Naive thymus-derived CD4-positive, alpha-beta T cell (primary cell): ENCODE measurements at regions not wholly inside any gene's neighbourhood (a gene's known extent, or its start where the extent isn't known, plus 50 kb on each side); places are given as distances from the start of the nearest gene placed in this dataset.

Experiments
- ATAC-seq: fragments of 150-1000 bp; cut with Tn5 transposase; 2 replicates; pipeline ENCODE4 v1.10.0; 2021; ENCODE audit warnings: mild to moderate bottlenecking, moderate library complexity
- CTCF ChIA-PET: fragments of 350-600 bp; sonication (Branson Sonifier 250); formaldehyde crosslinking; loops from one replicate; lab custom pipeline; 2021; ENCODE audit warnings: antibody characterized with exemption; lab: Charles Lee
- POLR2A ChIA-PET: fragments of 350-600 bp; sonication (Branson Sonifier 250); formaldehyde crosslinking; loops from one replicate; lab custom pipeline; 2021; ENCODE audit warnings: antibody characterized with exemption, inconsistent platforms; lab: Charles Lee
- DNase-seq, 9 donors: peaks; one replicate each; pipeline versions ENCODE4 v3.0.0 to v3.0.0-alpha.2; 2020 to 2022; ENCODE audit warnings: mixed read lengths in 1 of 9
- H3K27ac ChIP-seq: one replicate; pipeline ENCODE4 v1.7.0; 2013; ENCODE audit warnings: mild to moderate bottlenecking, low read depth, low read length, moderate library complexity
- H3K27me3 ChIP-seq, 2 donors: one replicate each; pipeline ENCODE4 v1.7.0; 2013; ENCODE audit warnings: low read length in 2 of 2, mild to moderate bottlenecking in 2 of 2, moderate library complexity in 2 of 2; ENCODE audit not compliant: control insufficient read depth in 2 of 2, insufficient read depth in 2 of 2
- H3K36me3 ChIP-seq, 3 experiments: 1 replicate in 2 of 3; 2 replicates in 1 of 3; pipeline ENCODE4 v1.7.0; 2013; ENCODE audit warnings: low read length in 3 of 3, mild to moderate bottlenecking in 3 of 3, moderate library complexity in 1 of 3; ENCODE audit not compliant: insufficient read depth in 3 of 3, control insufficient read depth in 2 of 3
- H3K4me1 ChIP-seq, 2 donors: one replicate each; pipeline ENCODE4 v1.7.0; 2013; ENCODE audit warnings: low read length in 2 of 2, mild to moderate bottlenecking in 2 of 2, moderate library complexity in 1 of 2; ENCODE audit not compliant: control insufficient read depth in 2 of 2, insufficient read depth in 2 of 2
- H3K4me3 ChIP-seq: 2 replicates; pipeline ENCODE4 v1.7.0; 2013; ENCODE audit warnings: mild to moderate bottlenecking, low read length
- H3K9me3 ChIP-seq, 3 experiments: 1 replicate in 2 of 3; 2 replicates in 1 of 3; pipeline ENCODE4 v1.7.0; 2013; ENCODE audit warnings: low read length in 3 of 3; ENCODE audit not compliant: control insufficient read depth in 2 of 3
- H3K27ac Mint-ChIP-seq, 9 donors: one replicate each; pipeline ENCODE4 v1.8.0; 2020 to 2022; ENCODE audit warnings: mixed read lengths in 9 of 9, mild to moderate bottlenecking in 8 of 9, moderate library complexity in 5 of 9, inconsistent platforms in 2 of 9
- H3K27me3 Mint-ChIP-seq, 5 donors: one replicate each; pipeline ENCODE4 v1.8.0; 2021 to 2022; ENCODE audit warnings: mixed read lengths in 5 of 5, mild to moderate bottlenecking in 1 of 5
- H3K36me3 Mint-ChIP-seq, 5 donors: one replicate each; pipeline ENCODE4 v1.8.0; 2020 to 2022; ENCODE audit warnings: mixed read lengths in 5 of 5, mild to moderate bottlenecking in 3 of 5, inconsistent platforms in 1 of 5
- H3K4me1 Mint-ChIP-seq, 7 donors: one replicate each; pipeline ENCODE4 v1.8.0; 2020 to 2022; ENCODE audit warnings: mixed read lengths in 7 of 7, mild to moderate bottlenecking in 3 of 7, inconsistent platforms in 1 of 7
- H3K4me3 Mint-ChIP-seq, 10 donors: one replicate each; pipeline ENCODE4 v1.8.0; 2020 to 2022; ENCODE audit warnings: mild to moderate bottlenecking in 10 of 10, mixed read lengths in 10 of 10, moderate library complexity in 6 of 10, inconsistent platforms in 2 of 10
- H3K9me3 Mint-ChIP-seq, 11 donors: one replicate each; pipeline ENCODE4 v1.8.0; 2020 to 2022; ENCODE audit warnings: mixed read lengths in 11 of 11, mild to moderate bottlenecking in 4 of 11, inconsistent platforms in 1 of 11, moderate library complexity in 1 of 11
- intact Hi-C, 2 donors: fragments of 100-400 bp; cut with micrococcal nuclease; formaldehyde crosslinking; loops; one replicate each; pipeline ENCODE4 v1.15.1; 2023

- intact Hi-C loops: no loop called here
Measured at GRCh38 chr4:100069207-100069606, 119.1 kb upstream of the H2AZ1 start.

GRCh38 chr4:100067255-100067654 is 117.2 kb upstream of the H2AZ1 start:
- Histone ChIP-seq H3K9me3 (no peaks in the 10 kb centered on the region), H3K4me3 (no peak overlapping the region), H3K36me3 (no peaks in the 10 kb centered on the region), H3K27ac (no peak overlapping the region), H3K4me1 (no peaks in the 10 kb centered on the region), H3K27me3 (no peaks in the 10 kb centered on the region)
- CTCF ChIA-PET: no interaction called here
- POLR2A ChIA-PET: no interaction called here
- no peaks in the 10 kb centered on the region for H3K36me3 Mint-ChIP-seq
- H3K4me3 Mint-ChIP-seq: no peak overlapping the region
- intact Hi-C loops: no loop called here
- no peak for DNase-seq
- no peak overlapping the region for H3K27ac Mint-ChIP-seq
- no peak for ATAC-seq
- no peaks in the 10 kb centered on the region for H3K9me3 Mint-ChIP-seq
- peaks cover 4 to 31% (median 28%) of the 10 kb centered on the region in 5 donors for H3K27me3 Mint-ChIP-seq
- H3K4me1 Mint-ChIP-seq: peaks cover 0 to 6% (median 0%) of the 10 kb centered on the region in 7 donors

More at GRCh38 chr4:100069207-100069606, 119.1 kb upstream of the H2AZ1 start:
- Mint-ChIP-seq H3K9me3 (no peaks in the 10 kb centered on the region), H3K4me3 (no peak overlapping the region), H3K27ac (no peak overlapping the region), H3K36me3 (no peaks in the 10 kb centered on the region), H3K27me3 (peaks cover under 1 to 31% (median 24%) of the 10 kb centered on the region in 5 donors), H3K4me1 (no peaks in the 10 kb centered on the region)
- CTCF ChIA-PET: no interaction called here
- Histone ChIP-seq H3K27me3 (no peaks in the 10 kb centered on the region), H3K36me3 (no peaks in the 10 kb centered on the region), H3K27ac (no peak overlapping the region), H3K4me1 (no peaks in the 10 kb centered on the region), H3K9me3 (no peaks in the 10 kb centered on the region), H3K4me3 (no peak overlapping the region)
- no peak for DNase-seq
- ATAC-seq: no peak
- POLR2A ChIA-PET: no interaction called here

- intact Hi-C loops: loop anchor here (1.0 to 2.0 kb wide), 3 partner anchors 113 to 502 kb away; partner anchors contain the start of gene H2AZ1 (in 1 of the 2)
- DNase-seq: peak in 5 of 9 donors; percentile 4 to 23 (median 5)
- no peak for ATAC-seq
- peaks cover 4 to 33% (median 22%) of the 10 kb centered on the region in 5 donors for H3K27me3 Mint-ChIP-seq
- Histone ChIP-seq H3K9me3 (no peaks in the 10 kb centered on the region), H3K36me3 (no peaks in the 10 kb centered on the region), H3K27me3 (no peaks in the 10 kb centered on the region), H3K4me1 (no peaks in the 10 kb centered on the region), H3K27ac (no peak overlapping the region), H3K4me3 (no peak overlapping the region)
- H3K4me3 Mint-ChIP-seq: no peak overlapping the region
- CTCF ChIA-PET: interaction anchor here (0.6 kb wide), 1 partner anchor 13 kb away, joined by 3 read pairs; no protein-coding TSS in a partner anchor
- H3K36me3 Mint-ChIP-seq: no peaks in the 10 kb centered on the region
- peaks cover 0 to 1% (median 0%) of the 10 kb centered on the region in 11 donors for H3K9me3 Mint-ChIP-seq
- H3K27ac Mint-ChIP-seq: no peak overlapping the region
- peaks cover 0 to 6% (median 0%) of the 10 kb centered on the region in 7 donors for H3K4me1 Mint-ChIP-seq
- POLR2A ChIA-PET: no interaction called here
Measured at GRCh38 chr4:100063355-100063754, 113.3 kb upstream of the H2AZ1 start.

GRCh38 chr4:100062921-100063320 is 112.8 kb upstream of the H2AZ1 start:
- intact Hi-C loops: loop anchor here (1.0 to 2.0 kb wide), 3 partner anchors 112 to 502 kb away; partner anchors contain the start of gene H2AZ1 (in 1 of the 2)
- Histone ChIP-seq H3K4me1 (no peaks in the 10 kb centered on the region), H3K9me3 (no peaks in the 10 kb centered on the region), H3K27me3 (no peaks in the 10 kb centered on the region), H3K36me3 (no peaks in the 10 kb centered on the region), H3K4me3 (no peak overlapping the region), H3K27ac (no peak overlapping the region)
- Mint-ChIP-seq H3K9me3 (peaks cover 0 to 1% (median 0%) of the 10 kb centered on the region in 11 donors), H3K27me3 (peaks cover 4 to 29% (median 18%) of the 10 kb centered on the region in 5 donors), H3K36me3 (no peaks in the 10 kb centered on the region), H3K4me1 (peaks cover 0 to 6% (median 0%) of the 10 kb centered on the region in 7 donors), H3K27ac (no peak overlapping the region), H3K4me3 (no peak overlapping the region)
- POLR2A ChIA-PET: no interaction called here
- DNase-seq: no peak
- no peak for ATAC-seq
- CTCF ChIA-PET: no interaction called here

GRCh38 chr4:100061835-100062234 is 111.8 kb upstream of the H2AZ1 start:
- ATAC-seq (no peak), DNase-seq (no peak)
- ChIA-PET CTCF (no interaction called here), POLR2A (no interaction called here)
- Mint-ChIP-seq H3K36me3 (no peaks in the 10 kb centered on the region), H3K27me3 (peaks cover 4 to 30% (median 12%) of the 10 kb centered on the region in 5 donors), H3K4me3 (no peak overlapping the region), H3K27ac (no peak overlapping the region), H3K4me1 (peaks cover 0 to 6% (median 0%) of the 10 kb centered on the region in 7 donors), H3K9me3 (peaks cover 0 to 1% (median 0%) of the 10 kb centered on the region in 11 donors)
- Histone ChIP-seq H3K9me3 (no peaks in the 10 kb centered on the region), H3K4me1 (no peaks in the 10 kb centered on the region), H3K27ac (no peak overlapping the region), H3K36me3 (no peaks in the 10 kb centered on the region), H3K27me3 (no peaks in the 10 kb centered on the region), H3K4me3 (no peak overlapping the region)
- intact Hi-C loops: loop anchor here in 1 of 2 donors (2.0 kb wide), 1 partner anchor 111 kb away; the partner anchor contains the start of gene H2AZ1

GRCh38 chr4:100060765-100061416 is 110.8 kb upstream of the H2AZ1 start:
- H3K27me3 ChIP-seq: no peaks in the 10 kb centered on the region
- H3K27ac ChIP-seq: no peak overlapping the region
- peaks cover 0 to 1% (median 0%) of the 10 kb centered on the region in 11 donors for H3K9me3 Mint-ChIP-seq
- no peak overlapping the region for H3K4me3 Mint-ChIP-seq
- peaks cover 0 to 6% (median 0%) of the 10 kb centered on the region in 7 donors for H3K4me1 Mint-ChIP-seq
- no peaks in the 10 kb centered on the region for H3K36me3 ChIP-seq
- no peak overlapping the region for H3K27ac Mint-ChIP-seq
- intact Hi-C loops: no loop called here
- no peak overlapping the region for H3K4me3 ChIP-seq
- DNase-seq (no peak), ATAC-seq (no peak)
- no peaks in the 10 kb centered on the region for H3K9me3 ChIP-seq
- H3K27me3 Mint-ChIP-seq: peaks cover 4 to 28% (median 12%) of the 10 kb centered on the region in 5 donors
- CTCF ChIA-PET: no interaction called here
- POLR2A ChIA-PET: no interaction called here
- H3K4me1 ChIP-seq: no peaks in the 10 kb centered on the region
- no peaks in the 10 kb centered on the region for H3K36me3 Mint-ChIP-seq

- intact Hi-C loops: no loop called here
- CTCF ChIA-PET: no interaction called here
- Histone ChIP-seq H3K4me1 (no peaks in the 10 kb centered on the region), H3K4me3 (no peak overlapping the region), H3K36me3 (no peaks in the 10 kb centered on the region), H3K9me3 (no peaks in the 10 kb centered on the region), H3K27me3 (no peaks in the 10 kb centered on the region), H3K27ac (no peak overlapping the region)
- Mint-ChIP-seq H3K36me3 (no peaks in the 10 kb centered on the region), H3K27ac (no peak overlapping the region), H3K9me3 (peaks cover 0 to 1% (median 0%) of the 10 kb centered on the region in 11 donors), H3K27me3 (peaks cover 4 to 28% (median 16%) of the 10 kb centered on the region in 5 donors), H3K4me3 (no peak overlapping the region), H3K4me1 (peaks cover 0 to 6% (median 0%) of the 10 kb centered on the region in 7 donors)
- ATAC-seq (no peak), DNase-seq (no peak)
- POLR2A ChIA-PET: no interaction called here
Measured at GRCh38 chr4:100059467-100059866, 109.4 kb upstream of the H2AZ1 start.
